Cardiac septum (tissue), 1 donor: ENCODE measurements at regions not wholly inside any gene's neighbourhood (a gene's known extent, or its start where the extent isn't known, plus 50 kb on each side); places are given as distances from the start of the nearest gene placed in this dataset.
"Not testable (repeated sequence)": the region's sequence is repeated elsewhere in the genome, so short reads cannot be mapped to it uniquely, and the experiment has no call there.

ENCODE experiments used
- DNase-seq: peaks from one replicate; pipeline ENCODE4 v3.0.0-alpha.2; 2020; ENCODE audit warnings: low spot score
- intact Hi-C: fragments of 100-400 bp; cut with DNase I; formaldehyde crosslinking; loops from one replicate; pipeline ENCODE4 v1.14.0; 2022
- donor health status: DM: no; HTN: no; CAD: no.

DNA sequence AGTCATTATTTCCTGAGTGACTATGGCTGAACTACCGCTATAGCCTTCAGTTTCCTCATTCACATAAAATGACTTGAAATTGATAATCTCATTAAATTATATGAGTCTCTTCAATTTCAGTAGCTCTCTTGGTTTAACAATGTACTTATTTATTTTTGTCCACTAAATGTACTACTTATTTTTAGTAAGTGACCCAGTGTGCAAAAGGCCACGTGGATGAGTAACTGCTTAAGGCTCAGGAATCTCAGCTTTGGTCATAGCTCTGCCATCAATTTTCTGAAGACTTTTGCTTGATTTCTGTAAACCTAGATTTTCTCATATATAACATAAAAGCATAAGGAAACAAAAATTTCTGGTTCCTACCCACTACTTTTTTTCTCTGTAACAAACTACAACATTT is 1132.9 kb upstream of the CDH8 start:
- intact Hi-C loops: no loop called here
- no peak for DNase-seq

DNA sequence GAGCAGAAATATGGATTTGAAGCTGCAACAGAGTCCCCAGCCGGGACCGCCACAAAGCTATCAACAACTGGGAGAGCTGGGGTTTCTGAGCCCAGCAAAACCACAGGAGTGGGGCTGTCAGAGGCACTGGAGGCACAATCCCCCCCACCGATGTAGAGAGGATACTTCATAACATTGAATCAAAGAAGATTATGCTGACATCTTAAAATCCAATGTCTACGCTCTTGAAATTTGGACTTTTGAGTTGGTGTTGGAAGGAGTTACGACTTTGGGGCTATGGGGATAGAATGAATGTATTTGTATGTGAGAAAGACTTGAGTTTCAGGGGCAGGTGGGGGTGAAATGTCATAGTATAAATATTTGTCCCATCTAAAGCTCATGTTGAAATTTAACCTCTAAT is 1121.6 kb upstream of the CDH8 start:
- no peak for DNase-seq
- intact Hi-C loops: no loop called here

DNA sequence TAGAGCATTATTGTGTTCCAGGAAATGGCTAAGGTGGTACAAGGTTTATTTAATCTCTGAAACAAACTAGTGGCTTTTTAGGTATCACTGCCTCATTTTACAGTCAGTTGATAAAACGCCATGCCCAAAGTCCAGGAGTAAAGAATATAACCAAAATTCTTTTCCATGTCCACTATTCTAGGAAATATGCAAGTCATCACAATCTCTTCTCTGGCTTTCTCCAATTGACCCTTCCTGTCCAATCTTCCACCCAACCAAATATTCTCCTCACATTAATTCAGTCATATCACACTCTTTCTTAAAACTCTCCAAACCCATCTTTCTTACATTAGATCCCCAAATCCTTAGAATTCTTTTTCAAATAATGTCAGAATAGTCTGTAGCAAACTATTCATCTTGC is 1110.0 kb upstream of the CDH8 start:
- intact Hi-C loops: no loop called here
- no peak for DNase-seq

DNA sequence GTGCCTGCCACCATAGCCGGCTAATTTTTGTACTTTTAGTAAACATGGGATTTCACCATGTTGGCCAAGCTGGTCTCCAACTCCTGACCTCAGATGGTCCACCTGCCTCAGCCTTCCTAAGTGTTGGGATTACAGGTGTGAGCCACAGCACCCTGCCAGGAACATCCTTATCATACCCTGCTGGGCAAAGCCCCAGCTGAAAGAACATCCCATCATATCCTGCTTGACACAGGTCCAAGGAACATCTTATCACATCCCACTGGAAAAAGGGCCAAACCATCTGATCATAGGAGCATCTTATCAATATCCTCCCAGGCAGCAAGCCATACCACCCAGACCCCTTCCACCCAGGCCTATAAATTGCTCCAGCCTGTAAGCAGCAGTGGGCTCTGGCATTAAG is 1109.2 kb upstream of the CDH8 start:
- no peak for DNase-seq
- intact Hi-C loops: no loop called here

DNA sequence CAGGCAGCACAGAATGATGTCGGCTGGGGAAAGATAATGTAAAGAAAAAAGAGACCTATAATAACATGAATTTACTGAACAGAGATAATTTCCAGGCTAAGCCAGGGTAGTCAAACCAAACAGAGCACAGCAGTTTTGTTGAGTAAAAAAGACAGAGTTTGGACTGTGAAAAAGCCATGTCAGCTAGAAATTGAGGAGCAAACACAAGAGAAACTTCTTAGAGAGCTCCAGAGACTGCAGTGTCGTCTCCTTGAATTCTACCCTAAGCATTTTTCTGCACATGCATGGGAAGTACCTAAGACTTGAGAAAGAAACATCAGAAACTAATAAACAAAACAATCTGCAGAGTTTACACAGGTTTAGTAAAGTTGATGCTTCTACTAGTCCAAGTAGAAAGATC is 1098.8 kb upstream of the CDH8 start:
- no peak for DNase-seq
- intact Hi-C loops: no loop called here

DNA sequence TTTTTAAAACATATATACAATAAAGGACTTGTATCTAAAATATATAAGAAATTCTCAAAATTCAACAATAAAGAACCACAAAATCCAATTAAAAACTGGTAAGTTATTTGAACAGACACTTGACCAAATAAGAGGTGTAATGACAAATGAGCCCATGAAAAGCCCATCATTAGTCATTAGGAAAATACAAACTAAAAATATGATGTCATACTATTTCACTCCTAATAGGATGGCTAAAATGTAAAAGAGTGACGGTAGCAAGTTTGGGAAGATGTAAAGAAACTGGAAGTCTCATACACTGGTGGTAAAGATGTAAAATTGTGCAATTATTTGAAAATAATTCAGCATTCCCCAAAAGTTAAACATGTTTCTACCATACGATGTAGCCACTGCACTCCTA is 1095.3 kb upstream of the CDH8 start:
- intact Hi-C loops: no loop called here
- DNase-seq: no peak

DNA sequence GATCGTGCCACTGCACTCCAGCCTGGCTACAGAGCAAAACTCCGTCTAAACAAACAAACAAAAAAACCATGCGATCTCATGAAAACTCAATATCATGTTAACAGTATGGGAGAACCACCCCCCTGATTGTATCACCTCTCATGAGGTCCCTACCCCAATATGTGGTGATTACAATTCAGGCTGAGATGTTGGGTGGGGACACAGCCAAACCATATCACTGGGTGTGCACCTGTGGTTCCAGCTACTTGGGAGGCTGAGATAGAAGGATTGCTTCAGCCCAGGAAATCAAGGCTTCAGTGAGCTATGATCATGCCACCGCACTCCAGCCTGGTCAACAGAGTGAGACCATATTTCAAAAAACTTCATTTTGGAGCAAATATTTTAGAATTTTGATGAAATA is 1094.7 kb upstream of the CDH8 start:
- no peak for DNase-seq
- intact Hi-C loops: no loop called here

DNA sequence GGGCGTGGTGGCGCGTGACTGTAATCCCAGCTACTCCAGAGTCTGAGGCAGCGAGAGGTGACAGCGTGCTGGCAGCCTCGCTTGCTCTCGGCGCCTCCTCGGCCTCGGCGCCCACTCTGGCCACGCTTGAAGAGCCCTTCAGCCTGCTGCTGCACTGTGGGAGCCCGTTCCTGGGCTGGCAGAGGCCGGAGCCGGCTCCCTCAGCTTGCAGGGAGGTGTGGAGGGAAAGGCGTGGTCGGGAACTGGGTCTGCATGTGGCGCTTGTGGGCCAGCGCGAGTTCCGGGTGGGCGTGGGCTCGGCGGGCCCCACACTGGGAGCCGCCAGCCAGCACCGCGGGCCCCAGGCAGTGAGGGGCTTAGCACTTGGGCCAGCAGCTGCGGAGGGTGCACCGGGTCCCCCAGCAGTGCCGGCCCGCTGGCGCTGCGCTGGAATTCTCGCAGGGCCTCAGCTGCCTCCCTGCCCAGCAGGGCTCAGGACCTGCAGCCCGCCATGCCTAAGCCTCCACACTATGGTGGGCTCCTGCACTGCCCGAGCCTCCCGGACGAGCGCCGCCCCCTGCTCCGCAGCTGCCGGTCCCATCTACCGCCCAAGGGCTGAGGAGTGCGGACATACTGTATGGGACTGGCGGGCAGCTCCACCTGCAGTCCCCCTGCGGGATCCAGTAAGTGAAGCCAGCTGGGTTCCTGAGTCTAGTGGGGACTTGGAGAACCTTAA is 1093.3 kb upstream of the CDH8 start:
- intact Hi-C loops: no loop called here
- no peak for DNase-seq

DNA sequence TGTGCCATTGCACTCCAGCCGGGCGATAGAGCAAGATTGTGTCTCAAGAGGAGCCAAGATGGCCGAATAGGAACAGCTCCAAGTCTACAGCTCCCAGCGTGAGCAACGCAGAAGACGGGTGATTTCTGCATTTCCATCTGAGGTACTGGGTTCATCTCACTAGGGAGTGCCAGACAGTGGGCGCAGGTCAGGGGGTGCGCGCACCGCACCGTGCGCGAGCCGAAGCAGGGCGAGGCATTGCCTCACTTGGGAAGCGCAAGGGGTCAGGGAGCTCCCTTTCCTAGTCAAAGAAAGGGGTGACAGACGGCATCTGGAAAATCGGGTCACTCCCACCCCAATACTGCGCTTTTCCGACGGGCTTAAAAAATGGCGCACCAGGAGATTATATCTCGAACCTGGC is 1083.7 kb upstream of the CDH8 start:
- intact Hi-C loops, DNase-seq: not testable (repeated sequence)

DNA sequence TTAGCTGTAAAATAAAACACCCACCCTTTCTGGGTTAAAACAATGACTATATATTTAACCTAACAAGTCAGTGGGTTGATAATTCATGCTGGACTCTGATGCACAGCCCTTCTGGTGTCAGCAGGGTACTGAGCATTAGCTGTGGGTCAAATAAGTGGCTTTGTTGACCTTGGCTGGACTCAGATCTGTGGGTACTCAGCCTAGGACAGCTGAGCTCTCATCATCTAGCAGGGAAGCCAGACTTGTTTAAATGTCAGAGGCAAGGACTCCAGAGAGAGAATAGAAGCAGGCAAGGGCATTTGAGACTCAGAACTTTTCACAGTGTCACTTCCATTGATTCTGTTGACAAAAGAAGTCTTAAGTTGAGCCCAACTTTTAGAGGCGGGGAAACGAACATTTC is 1063.8 kb upstream of the CDH8 start:
- no peak for DNase-seq
- intact Hi-C loops: no loop called here

DNA sequence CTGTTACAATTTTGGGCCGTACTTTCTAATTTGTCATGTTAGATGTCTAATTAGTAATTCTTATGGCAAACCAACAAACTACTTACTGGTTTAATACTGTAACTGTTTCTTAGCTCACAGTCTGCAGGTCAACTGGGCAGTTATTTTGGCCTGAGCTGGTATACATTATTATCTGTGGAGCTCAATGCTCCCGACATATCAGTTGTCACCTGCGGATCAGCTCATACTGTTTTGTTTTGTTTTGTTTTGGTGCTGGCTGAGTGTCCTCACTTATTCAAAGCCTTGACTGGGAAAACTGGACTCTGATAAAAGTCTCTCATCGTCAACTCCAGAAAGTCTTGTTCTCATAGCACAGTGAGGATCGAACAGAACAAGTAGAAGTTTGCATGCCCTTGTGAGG is 1060.6 kb upstream of the CDH8 start:
- intact Hi-C loops: no loop called here

DNA sequence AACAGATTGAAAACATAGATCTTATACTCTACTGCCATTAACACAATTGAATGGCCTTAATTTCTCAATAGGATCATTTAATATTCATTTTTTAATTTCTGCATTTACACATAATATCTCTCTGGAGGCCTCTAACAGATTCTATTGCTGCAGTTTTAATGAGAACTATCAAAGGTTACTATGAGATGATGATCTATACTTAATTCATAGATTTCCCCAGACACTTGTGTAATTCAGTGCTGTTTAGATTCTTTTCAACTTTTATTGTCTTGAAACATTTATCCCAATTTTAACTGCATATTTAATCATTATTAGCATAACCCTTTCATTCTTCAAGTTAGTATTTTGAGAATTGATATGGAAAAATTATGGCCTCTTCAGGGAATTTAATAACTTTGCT is 1056.5 kb upstream of the CDH8 start:
- DNase-seq: no peak
- intact Hi-C loops: no loop called here

More for the DNA sequence above, 1060.6 kb upstream of the CDH8 start:
- no peak for DNase-seq

DNA sequence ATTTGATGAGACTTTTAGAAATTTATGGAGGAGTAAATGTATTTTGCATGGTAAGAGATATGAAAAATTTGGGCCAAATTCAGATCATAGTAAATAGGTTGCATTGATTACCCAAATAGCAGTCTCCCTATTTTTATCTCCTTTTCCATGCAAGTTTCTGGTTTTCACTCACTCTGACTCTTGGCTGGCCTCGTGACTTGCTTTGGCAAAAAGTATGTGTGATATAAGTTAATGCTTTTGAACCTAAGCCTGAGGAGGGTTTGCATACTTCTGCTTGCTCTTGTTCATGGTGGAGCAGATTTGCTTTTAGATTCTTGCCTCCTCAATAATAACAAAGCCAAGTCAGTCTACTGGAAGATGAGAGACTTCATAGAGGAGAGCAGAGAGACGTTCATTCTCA is 1045.9 kb upstream of the CDH8 start:
- intact Hi-C loops: no loop called here
- DNase-seq: no peak

DNA sequence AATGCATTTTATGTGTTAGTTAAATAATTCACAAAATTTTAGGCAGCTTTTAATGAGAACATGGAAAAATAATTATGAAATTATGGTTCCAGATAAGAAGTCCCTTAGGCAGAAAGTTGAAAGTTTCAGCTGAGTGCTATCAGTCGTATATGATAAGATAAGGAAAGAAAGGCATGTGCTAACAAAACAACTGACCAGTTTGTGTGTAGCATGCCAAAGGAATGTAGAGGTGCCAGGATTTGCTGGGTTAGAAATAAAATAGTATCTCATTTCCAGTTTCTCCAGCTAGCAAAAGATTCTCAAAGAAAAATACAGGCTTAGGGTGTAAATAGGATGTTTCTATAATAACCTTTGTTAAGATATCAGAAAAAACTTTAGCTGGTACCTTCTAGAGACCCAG is 1044.5 kb upstream of the CDH8 start:
- DNase-seq: no peak

DNA sequence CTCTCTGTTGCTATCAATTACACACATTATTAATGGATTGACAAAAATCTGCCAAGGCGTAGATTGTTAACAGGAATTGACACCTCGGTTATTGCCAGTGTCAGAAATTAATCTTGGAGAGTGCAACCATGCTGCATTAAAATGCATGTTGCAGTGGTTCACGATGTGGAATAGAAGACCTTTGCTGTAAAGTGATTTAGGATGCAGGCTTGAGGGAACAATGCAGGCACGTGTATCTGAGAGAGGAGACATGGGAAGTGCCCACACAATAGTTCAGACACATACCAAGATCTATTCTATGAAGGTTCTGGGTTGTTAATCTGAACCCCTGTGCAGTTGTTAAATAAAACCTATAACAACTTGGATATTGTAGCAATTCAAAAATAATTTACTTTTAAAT is 1032.8 kb upstream of the CDH8 start:
- intact Hi-C loops: no loop called here

More for the DNA sequence above, 1044.5 kb upstream of the CDH8 start:
- intact Hi-C loops: no loop called here

DNA sequence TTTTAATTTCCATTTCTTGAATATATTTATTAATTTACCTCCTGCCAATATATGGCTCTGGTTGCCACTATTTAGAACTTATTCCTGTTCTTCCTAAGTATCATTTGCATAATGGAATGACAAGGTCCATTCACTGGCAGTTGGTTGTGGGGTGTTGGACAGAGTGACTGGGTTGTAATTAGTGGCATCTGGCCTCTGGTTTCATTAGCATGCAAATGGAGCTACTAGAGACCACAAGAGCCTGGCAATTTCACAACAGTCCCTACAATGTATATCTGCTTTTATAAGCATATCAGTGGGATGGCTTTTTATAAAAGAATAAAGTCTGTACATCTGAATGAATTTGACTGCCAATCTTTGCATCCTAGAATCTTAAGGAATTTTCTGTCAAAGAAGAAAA is 1030.9 kb upstream of the CDH8 start:
- intact Hi-C loops: no loop called here
- DNase-seq: no peak

More for the DNA sequence above, 1032.8 kb upstream of the CDH8 start:
- DNase-seq: no peak

DNA sequence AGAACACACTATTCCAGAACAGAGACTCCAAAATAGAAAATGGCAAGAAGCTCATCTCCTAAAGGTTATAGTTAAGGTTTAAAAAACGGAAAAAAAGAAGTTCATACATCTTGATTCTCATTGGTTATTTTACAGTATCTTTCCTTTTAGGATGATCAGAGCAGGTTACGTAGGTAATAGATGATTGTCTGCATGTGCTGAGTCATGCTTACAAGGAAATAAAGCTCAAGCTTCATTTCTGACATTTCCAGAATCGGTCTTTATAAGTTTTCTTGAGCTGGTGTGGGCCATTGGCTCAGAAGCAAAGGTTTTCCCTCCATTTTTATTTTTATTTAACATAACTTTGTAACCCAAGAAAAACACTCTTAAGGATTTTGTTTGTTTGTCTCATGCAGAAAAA is 1030.3 kb upstream of the CDH8 start:
- DNase-seq: no peak
- intact Hi-C loops: no loop called here

DNA sequence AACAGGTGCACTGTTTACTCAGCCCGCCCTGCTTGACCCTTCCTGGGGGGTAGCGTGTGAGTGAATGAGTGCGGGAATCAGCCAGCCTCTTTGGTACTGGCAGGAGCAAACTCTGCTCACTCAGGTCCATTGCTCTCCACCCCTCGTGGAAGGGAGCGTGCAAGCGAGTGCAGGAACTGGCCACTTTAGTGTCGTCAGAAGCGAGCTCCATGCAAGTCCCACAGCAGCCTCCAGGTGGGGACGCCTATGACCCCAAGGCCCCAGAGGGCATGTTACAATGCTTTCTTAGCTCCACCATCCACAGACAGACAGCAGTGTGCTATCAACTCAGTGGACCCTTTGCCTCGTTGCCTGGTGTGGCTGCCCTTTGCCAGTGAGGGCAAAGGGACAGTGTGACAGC is 1025.1 kb upstream of the CDH8 start:
- intact Hi-C loops: no loop called here
- DNase-seq: no peak

DNA sequence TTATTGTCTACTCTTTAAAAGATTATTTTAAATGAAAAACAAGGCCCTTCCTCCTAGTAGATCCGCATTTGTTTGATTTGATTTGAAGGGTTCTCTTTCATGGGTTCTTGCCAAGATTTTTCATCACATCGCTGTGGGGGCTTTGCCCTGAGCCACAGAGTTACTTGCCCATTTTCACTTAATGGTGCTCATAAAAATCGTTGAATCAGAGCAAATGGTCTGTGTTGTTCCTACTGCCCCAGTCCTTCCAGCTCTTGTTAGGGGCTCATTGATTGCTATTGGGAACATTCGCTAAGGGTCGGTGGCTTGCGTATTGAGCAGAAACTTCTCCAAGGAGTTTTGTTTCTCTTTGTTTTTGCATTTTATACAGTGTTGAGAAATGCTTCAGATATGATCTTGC is 1023.4 kb upstream of the CDH8 start:
- DNase-seq: no peak
- intact Hi-C loops: no loop called here

DNA sequence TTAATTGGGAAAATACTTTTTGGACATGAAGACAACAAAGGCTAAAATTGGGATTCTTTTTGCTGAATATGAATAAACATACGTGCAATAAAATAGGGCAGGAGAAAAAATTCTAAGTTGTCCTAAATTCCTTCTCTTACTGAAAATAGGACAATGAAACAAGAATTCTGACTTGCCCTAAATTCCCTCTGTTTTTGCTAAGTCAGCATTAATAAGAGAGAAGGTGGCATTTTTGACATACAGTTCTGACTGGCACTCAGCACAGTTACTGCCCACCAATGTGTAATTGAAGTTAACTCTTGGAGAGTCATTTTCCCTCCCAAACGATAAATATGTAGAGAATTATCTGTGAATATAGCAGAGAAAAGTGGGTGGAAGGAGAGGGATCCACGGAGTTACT is 1021.1 kb upstream of the CDH8 start:
- intact Hi-C loops: no loop called here
- no peak for DNase-seq

DNA sequence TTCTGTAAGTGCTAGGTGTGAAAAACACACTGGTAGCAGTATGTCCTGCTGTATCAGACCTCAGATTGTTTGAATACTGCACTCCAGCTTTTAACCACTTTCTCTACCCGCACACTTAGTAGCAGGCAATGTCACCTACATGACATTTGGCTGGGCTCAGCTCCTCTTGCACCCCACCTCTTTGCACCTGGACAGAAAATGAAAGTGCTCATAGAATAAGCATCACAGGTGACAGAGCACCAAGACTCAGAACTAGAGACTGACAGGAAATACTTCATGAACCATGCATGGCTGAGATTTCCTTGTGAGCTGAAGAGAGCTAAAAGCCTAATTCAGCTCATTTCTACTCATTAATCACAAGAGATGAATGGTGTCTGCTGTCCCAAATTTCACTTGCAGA is 1014.2 kb upstream of the CDH8 start:
- no peak for DNase-seq
- intact Hi-C loops: no loop called here

DNA sequence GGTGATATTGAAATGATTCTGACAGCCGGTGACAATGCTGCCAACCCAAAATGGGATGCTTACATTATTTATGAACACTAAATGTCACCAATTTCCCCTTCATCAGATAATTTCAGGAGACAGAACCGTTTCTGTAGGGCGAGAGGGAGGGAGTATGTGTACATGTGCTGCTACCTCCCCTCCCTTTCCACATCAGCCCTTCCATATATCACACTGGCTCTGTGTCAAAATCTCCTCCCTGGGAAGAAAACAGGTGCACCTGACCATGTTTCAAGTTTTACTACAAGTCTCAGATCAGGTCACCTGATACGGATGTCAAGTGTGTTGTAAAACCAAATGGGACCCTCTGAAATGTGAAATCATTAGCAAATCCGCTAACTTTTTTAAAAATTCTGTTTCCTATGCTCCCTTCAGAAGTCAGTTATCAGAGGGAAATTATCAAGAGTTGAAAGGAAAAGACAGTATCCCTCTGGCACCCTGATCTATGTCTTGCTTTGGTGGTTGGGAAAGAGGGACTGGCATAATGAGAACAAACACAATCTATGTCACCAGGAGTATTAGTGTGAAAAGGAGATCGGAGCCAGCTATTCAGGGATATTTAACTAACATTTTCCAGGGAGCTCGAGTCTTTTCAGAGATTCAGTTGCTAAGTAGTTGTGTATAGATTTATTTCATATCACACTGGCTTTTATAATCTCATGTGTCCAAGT is 1002.3 kb upstream of the CDH8 start:
- intact Hi-C loops: no loop called here
- no peak for DNase-seq
